ENCODE measurements at regions not wholly inside any gene's neighbourhood (a gene's known extent, or its start where the extent isn't known, plus 50 kb on each side); places are given as distances from the start of the nearest gene placed in this dataset.

DNA sequence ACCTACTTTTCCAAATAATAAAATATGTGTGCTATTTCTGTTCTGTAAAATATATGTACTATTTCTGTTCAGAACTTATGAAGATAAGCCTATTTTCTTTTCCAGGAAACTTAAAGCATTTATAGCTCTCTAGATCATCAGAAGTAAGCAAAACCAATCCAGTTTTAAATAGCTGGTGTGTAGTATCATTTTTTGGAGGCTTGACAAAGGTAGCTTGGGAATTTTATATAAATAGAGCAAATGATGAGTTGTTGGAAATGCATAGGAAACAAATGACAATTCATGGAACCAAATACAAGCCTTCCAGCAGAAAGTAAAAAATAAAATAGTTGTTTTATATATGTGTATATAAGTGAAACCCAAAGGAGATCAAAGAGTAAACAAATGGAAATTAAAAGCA lies 1038.1 kb upstream of the ARRDC3 start:
- no peak for DNase-seq (ENCODE audit: low spot score)
- Mint-ChIP-seq H3K4me3 (no peak overlapping the region), H3K4me1 (ENCODE audit: low read depth) (no peaks in the 10 kb centered on the region), H3K27ac (no peak overlapping the region), H3K36me3 (ENCODE audit: low read depth) (no peaks in the 10 kb centered on the region), H3K27me3 (ENCODE audit: low read depth) (no peaks in the 10 kb centered on the region), H3K9me3 (peaks cover 49% of the 10 kb centered on the region)

DNA sequence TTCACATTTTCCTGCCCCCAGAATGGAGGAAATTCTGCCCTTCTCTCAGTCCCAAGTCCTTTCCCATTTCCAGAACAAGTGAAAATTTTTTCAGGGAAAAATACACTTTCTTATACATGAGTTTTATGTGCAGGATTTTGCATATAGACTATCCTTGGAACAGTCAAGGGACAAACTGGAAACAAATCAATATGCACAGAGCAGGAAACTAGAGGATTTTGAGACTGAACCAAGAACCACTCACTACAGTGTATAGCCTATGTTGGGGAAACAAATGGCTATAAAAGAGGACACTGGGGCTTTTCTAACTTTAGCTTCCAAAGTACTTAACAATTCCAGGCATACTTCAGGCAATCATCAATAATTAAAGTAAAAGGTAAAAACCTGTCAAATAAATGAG lies 1036.1 kb upstream of the ARRDC3 start:
- DNase-seq (ENCODE audit: low spot score): no peak
- no peak overlapping the region for H3K27ac Mint-ChIP-seq

DNA sequence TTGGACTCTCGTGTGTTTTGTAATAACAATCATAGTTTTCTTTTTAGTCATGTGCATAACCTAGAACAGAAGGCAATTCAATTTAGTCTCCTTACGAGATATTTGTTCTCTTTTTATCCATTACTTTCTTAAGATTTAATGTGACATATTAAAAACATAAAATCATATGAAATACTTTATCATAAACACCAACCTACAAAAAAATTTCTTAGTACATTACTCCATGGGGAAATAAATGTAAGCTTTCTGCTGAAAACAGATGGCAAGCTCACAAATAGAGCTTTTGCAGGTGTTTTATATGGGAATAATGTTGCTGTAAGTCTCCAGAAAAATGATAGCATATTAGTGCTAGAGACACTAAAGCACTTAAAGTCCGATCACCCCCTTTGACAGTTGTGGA lies 1035.2 kb upstream of the ARRDC3 start:
- Mint-ChIP-seq H3K4me1 (ENCODE audit: low read depth) (no peaks in the 10 kb centered on the region), H3K4me3 (no peak overlapping the region), H3K27me3 (ENCODE audit: low read depth) (no peaks in the 10 kb centered on the region), H3K27ac (no peak overlapping the region), H3K9me3 (peaks cover 35% of the 10 kb centered on the region), H3K36me3 (ENCODE audit: low read depth) (no peaks in the 10 kb centered on the region)
- DNase-seq (ENCODE audit: low spot score): no peak

More for the DNA sequence above, 1036.1 kb upstream of the ARRDC3 start:
- Mint-ChIP-seq H3K4me3 (no peak overlapping the region), H3K4me1 (ENCODE audit: low read depth) (no peaks in the 10 kb centered on the region), H3K9me3 (peaks cover 43% of the 10 kb centered on the region), H3K27me3 (ENCODE audit: low read depth) (no peaks in the 10 kb centered on the region), H3K36me3 (ENCODE audit: low read depth) (no peaks in the 10 kb centered on the region)

GRCh38 chr5:92409134-92409533 lies 1026.0 kb upstream of the ARRDC3 start:
- H3K27ac Mint-ChIP-seq: no peak overlapping the region
- no peaks in the 10 kb centered on the region for H3K36me3 Mint-ChIP-seq (ENCODE audit: low read depth)
- no peaks in the 10 kb centered on the region for H3K4me1 Mint-ChIP-seq (ENCODE audit: low read depth)
- DNase-seq (ENCODE audit: low spot score): no peak
- peaks cover 6% of the 10 kb centered on the region for H3K9me3 Mint-ChIP-seq
- H3K4me3 Mint-ChIP-seq: no peak overlapping the region
- no peaks in the 10 kb centered on the region for H3K27me3 Mint-ChIP-seq (ENCODE audit: low read depth)

DNA sequence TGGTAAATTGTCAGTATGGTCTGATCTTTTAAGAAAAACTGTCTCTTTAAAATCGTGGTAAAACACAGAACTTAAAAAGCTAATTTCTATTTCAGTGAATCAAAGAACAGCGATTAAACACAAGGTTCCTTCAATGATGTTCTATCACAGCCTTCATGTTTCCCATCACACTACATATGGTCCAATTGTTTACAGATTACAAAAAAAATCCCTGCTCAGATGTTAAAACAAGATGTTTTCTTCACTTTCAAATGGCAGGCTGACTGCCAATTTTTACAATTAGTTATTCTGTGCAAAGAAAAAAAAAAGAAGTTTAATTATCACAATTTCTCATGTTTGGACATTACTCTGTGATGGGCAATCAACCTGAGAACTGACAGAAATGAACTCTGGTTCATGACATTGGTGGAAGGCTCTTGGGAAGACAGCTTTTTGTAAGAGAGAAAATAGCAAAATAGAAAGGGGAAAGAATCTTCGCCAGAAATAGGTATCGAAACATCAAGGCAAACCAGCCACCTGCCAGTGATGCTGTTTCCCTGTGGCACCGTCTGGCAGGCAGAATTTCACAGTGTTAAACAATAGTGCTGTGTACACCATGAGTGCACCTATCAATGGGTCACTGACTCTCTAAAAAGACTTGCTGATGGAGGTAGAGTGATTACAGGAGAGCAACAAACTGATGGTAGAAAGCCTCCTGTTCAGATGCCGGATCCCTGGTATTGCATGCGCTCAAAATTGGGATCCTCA lies 1020.0 kb upstream of the ARRDC3 start:
- peaks cover 6% of the 10 kb centered on the region for H3K9me3 Mint-ChIP-seq
- no peaks in the 10 kb centered on the region for H3K27me3 Mint-ChIP-seq (ENCODE audit: low read depth)
- no peaks in the 10 kb centered on the region for H3K4me1 Mint-ChIP-seq (ENCODE audit: low read depth)
- H3K36me3 Mint-ChIP-seq (ENCODE audit: low read depth): no peaks in the 10 kb centered on the region
- H3K4me3 Mint-ChIP-seq: no peak overlapping the region
- no peak for DNase-seq (ENCODE audit: low spot score)
- no peak overlapping the region for H3K27ac Mint-ChIP-seq

- H3K27ac Mint-ChIP-seq: no peak overlapping the region
- H3K9me3 Mint-ChIP-seq: peaks cover 6% of the 10 kb centered on the region
- H3K4me3 Mint-ChIP-seq: no peak overlapping the region
- no peaks in the 10 kb centered on the region for H3K4me1 Mint-ChIP-seq (ENCODE audit: low read depth)
- H3K36me3 Mint-ChIP-seq (ENCODE audit: low read depth): no peaks in the 10 kb centered on the region
- no peak for DNase-seq (ENCODE audit: low spot score)
- H3K27me3 Mint-ChIP-seq (ENCODE audit: low read depth): no peaks in the 10 kb centered on the region
Measured at GRCh38 chr5:92402045-92402444, 1018.9 kb upstream of the ARRDC3 start.

GRCh38 chr5:92401492-92401891 lies 1018.4 kb upstream of the ARRDC3 start:
- no peak overlapping the region for H3K27ac Mint-ChIP-seq
- no peaks in the 10 kb centered on the region for H3K36me3 Mint-ChIP-seq (ENCODE audit: low read depth)
- no peak overlapping the region for H3K4me3 Mint-ChIP-seq
- no peaks in the 10 kb centered on the region for H3K4me1 Mint-ChIP-seq (ENCODE audit: low read depth)
- H3K27me3 Mint-ChIP-seq (ENCODE audit: low read depth): no peaks in the 10 kb centered on the region
- no peak for DNase-seq (ENCODE audit: low spot score)
- H3K9me3 Mint-ChIP-seq: peaks cover 2% of the 10 kb centered on the region

DNA sequence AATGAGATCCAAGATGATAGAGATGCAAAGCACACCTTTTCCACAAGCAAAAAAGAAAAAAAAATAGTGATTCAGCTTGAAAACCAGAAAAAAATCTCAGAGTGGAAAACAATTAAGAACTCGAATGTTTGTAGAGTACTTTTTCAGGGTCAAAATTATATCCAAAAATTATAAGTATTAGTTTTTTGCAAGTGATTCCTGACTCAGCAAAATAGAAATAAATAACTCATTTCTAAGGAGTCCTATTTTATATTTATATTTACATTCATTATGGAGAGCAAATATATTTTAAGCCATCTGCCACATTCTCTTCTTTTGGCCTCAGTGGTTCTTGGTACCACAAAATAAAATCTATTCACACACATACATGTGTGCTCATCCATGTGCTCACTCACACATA lies 1011.8 kb upstream of the ARRDC3 start:
- Mint-ChIP-seq H3K27me3 (ENCODE audit: low read depth) (no peaks in the 10 kb centered on the region), H3K9me3 (no peaks in the 10 kb centered on the region), H3K27ac (no peak overlapping the region), H3K4me1 (ENCODE audit: low read depth) (no peaks in the 10 kb centered on the region), H3K4me3 (no peak overlapping the region), H3K36me3 (ENCODE audit: low read depth) (no peaks in the 10 kb centered on the region)
- DNase-seq (ENCODE audit: low spot score): no peak

GRCh38 chr5:92390657-92391056 lies 1007.5 kb upstream of the ARRDC3 start:
- no peaks in the 10 kb centered on the region for H3K27me3 Mint-ChIP-seq (ENCODE audit: low read depth)
- H3K9me3 Mint-ChIP-seq: peaks cover 8% of the 10 kb centered on the region
- no peak for DNase-seq (ENCODE audit: low spot score)
- H3K27ac Mint-ChIP-seq: no peak overlapping the region
- no peak overlapping the region for H3K4me3 Mint-ChIP-seq
- no peaks in the 10 kb centered on the region for H3K4me1 Mint-ChIP-seq (ENCODE audit: low read depth)
- H3K36me3 Mint-ChIP-seq (ENCODE audit: low read depth): no peaks in the 10 kb centered on the region

- DNase-seq (ENCODE audit: low spot score): no peak
- H3K27me3 Mint-ChIP-seq (ENCODE audit: low read depth): no peaks in the 10 kb centered on the region
- H3K36me3 Mint-ChIP-seq (ENCODE audit: low read depth): no peaks in the 10 kb centered on the region
- no peak overlapping the region for H3K4me3 Mint-ChIP-seq
- peaks cover 7% of the 10 kb centered on the region for H3K9me3 Mint-ChIP-seq
- no peaks in the 10 kb centered on the region for H3K4me1 Mint-ChIP-seq (ENCODE audit: low read depth)
- no peak overlapping the region for H3K27ac Mint-ChIP-seq
Measured at GRCh38 chr5:92380069-92380770, 997.1 kb upstream of the ARRDC3 start.

DNA sequence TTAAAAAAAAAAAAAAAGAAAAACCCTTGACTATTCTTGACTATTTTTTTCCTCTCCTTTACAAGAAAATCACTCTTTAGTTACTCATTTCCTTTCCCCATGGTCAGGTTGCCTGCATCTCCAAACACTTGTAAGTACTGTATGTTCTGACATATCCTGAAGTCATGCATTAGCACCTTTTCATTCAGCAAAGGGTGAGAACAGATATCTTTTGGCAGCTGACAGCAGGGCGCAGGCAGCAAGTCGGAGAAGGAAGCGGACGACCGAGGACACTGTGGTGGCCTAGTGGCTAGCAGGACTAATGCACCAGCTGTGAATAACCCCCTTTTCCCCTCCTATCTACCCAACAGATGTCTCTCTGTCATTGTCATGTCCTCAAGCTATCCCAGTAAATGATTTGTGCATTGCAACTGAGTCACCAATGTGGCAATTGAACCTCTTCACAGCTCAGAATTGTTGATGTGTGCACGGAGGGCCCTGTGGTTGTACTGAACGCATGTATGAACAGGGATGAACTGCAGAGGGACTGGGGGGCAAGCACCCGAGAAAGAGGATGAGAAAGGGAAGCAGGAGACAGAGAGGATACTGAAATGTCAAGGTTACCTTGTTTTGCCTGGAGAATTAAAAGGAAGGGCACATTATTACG lies 996.0 kb upstream of the ARRDC3 start:
- no peaks in the 10 kb centered on the region for H3K36me3 Mint-ChIP-seq (ENCODE audit: low read depth)
- no peak overlapping the region for H3K27ac Mint-ChIP-seq
- peaks cover 7% of the 10 kb centered on the region for H3K9me3 Mint-ChIP-seq
- no peak for DNase-seq (ENCODE audit: low spot score)
- H3K4me1 Mint-ChIP-seq (ENCODE audit: low read depth): no peaks in the 10 kb centered on the region
- H3K27me3 Mint-ChIP-seq (ENCODE audit: low read depth): no peaks in the 10 kb centered on the region
- no peak overlapping the region for H3K4me3 Mint-ChIP-seq

DNA sequence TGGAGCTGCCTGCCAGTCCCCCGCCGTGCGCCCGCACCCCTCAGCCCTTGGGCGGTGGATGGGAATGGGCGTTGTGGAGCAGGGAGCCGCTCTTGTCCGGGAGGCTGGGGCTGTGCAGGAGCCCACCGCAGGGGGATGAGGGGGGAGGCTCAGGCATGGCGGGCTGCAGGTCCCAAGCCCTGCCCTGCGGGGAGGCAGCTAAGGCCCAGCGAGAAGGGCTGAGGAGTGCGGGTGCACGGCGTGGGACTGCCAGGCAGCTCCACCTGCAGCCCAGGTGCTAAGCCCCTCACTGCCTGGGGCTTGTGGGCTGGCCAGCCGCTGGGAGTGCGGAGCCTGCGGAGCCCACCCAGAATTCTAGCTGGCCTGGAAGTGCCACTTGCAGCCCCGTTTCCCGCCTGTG lies 991.7 kb upstream of the ARRDC3 start:
- Mint-ChIP-seq H3K4me1 (ENCODE audit: low read depth) (no peaks in the 10 kb centered on the region), H3K27ac (no peak overlapping the region)

GRCh38 chr5:92372766-92373165 lies 989.6 kb upstream of the ARRDC3 start:
- Mint-ChIP-seq H3K4me1 (ENCODE audit: low read depth) (no peaks in the 10 kb centered on the region), H3K27me3 (ENCODE audit: low read depth) (no peaks in the 10 kb centered on the region), H3K9me3 (peaks cover 8% of the 10 kb centered on the region), H3K4me3 (no peak overlapping the region), H3K27ac (no peak overlapping the region), H3K36me3 (ENCODE audit: low read depth) (no peaks in the 10 kb centered on the region)
- DNase-seq (ENCODE audit: low spot score): no peak

More for the DNA sequence above, 991.7 kb upstream of the ARRDC3 start:
- H3K27me3 Mint-ChIP-seq (ENCODE audit: low read depth): no peaks in the 10 kb centered on the region
- H3K36me3 Mint-ChIP-seq (ENCODE audit: low read depth): no peaks in the 10 kb centered on the region
- DNase-seq (ENCODE audit: low spot score): no peak
- H3K4me3 Mint-ChIP-seq: no peak overlapping the region
- peaks cover 3% of the 10 kb centered on the region for H3K9me3 Mint-ChIP-seq

DNA sequence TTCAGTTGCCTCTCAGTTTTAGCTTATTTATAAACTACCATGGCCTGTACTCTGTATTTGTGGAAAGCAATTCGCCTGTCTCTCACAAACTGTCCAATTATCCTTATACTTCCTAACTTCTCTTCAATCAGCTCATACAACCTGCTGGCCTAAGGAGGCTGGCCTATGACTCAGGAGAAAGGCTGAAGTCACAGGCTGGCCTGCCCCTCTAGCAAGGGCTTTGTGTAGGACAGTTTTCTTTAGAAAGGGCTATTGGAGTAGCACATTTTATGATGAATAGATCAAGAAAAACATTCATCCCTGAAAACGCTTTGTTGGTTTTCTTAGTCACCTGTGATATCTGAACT lies 988.7 kb upstream of the ARRDC3 start:
- H3K9me3 Mint-ChIP-seq: peaks cover 8% of the 10 kb centered on the region
- no peak overlapping the region for H3K4me3 Mint-ChIP-seq
- H3K27me3 Mint-ChIP-seq (ENCODE audit: low read depth): no peaks in the 10 kb centered on the region
- H3K27ac Mint-ChIP-seq: no peak overlapping the region
- H3K4me1 Mint-ChIP-seq (ENCODE audit: low read depth): no peaks in the 10 kb centered on the region
- DNase-seq (ENCODE audit: low spot score): no peak
- H3K36me3 Mint-ChIP-seq (ENCODE audit: low read depth): no peaks in the 10 kb centered on the region
